Endothelial cell of umbilical vein (primary cell): ENCODE measurements at regions not wholly inside any gene's neighbourhood (a gene's known extent, or its start where the extent isn't known, plus 50 kb on each side); places are given as distances from the start of the nearest gene placed in this dataset.

Source experiments
- BruUV-seq: library from RNA; stranded (reverse); fragments of 400-500 nt; replicated peaks from 2 replicates; lab custom pipeline; 2021; lab: Mats Ljungman, UMichigan
- CTCF ChIA-PET: fragments of 300-600, 350-600 bp; sonication (Branson Sonifier 250); formaldehyde crosslinking; loops from one replicate; lab custom pipeline; 2021; ENCODE audit warnings: antibody characterized with exemption, inconsistent platforms; lab: Charles Lee
- POLR2A ChIA-PET: fragments of 300-600, 350-600 bp; sonication (Branson Sonifier 250); formaldehyde crosslinking; loops from one replicate; lab custom pipeline; 2021; ENCODE audit warnings: antibody characterized with exemption, inconsistent platforms; lab: Charles Lee
- DNase-seq: peaks from one replicate; pipeline ENCODE4 v3.0.0-alpha.2; 2011; ENCODE audit warnings: low read depth, low spot score
- FAIRE-seq: peaks from 2 replicates; lab custom pipeline; 2011; peaks lifted over from hg19 to GRCh38; lab: Jason Lieb, UNC
- H2AFZ ChIP-seq: 2 replicates; pipeline ENCODE4 v1.6.0; 2012; ENCODE audit warnings: low read depth, low read length, control low read depth, inconsistent platforms
- H3K27ac ChIP-seq: 2 replicates; pipeline ENCODE4 v1.5.1; 2011; ENCODE audit warnings: low read depth, mild to moderate bottlenecking, control low read depth, low read length, moderate library complexity; ENCODE audit not compliant: insufficient read depth
- H3K27me3 ChIP-seq, 2 experiments: 2 replicates each; pipeline versions ENCODE4 v1.6.0 to v1.6.1; 2011; ENCODE audit warnings: low read length in 2 of 2, mixed read lengths in 1 of 2; ENCODE audit not compliant: control insufficient read depth in 2 of 2, insufficient read depth in 2 of 2
- H3K36me3 ChIP-seq, 2 experiments: 2 replicates in 1 of 2; 3 replicates in 1 of 2; pipeline ENCODE4 v1.5.1; 2011; ENCODE audit warnings: low read length in 2 of 2, mild to moderate bottlenecking in 1 of 2, moderate library complexity in 1 of 2; ENCODE audit not compliant: control insufficient read depth in 2 of 2, insufficient read depth in 2 of 2; ENCODE audit errors: extremely low read depth in 1 of 2
- H3K4me1 ChIP-seq: 3 replicates; pipeline ENCODE4 v1.5.1; 2011; ENCODE audit warnings: mild to moderate bottlenecking, low read length; ENCODE audit not compliant: control insufficient read depth, insufficient read depth; ENCODE audit errors: extremely low read depth
- H3K4me2 ChIP-seq: 2 replicates; pipeline ENCODE4 v1.6.1; 2011; ENCODE audit warnings: low read length, control low read depth, mixed read lengths; ENCODE audit not compliant: insufficient read depth
- H3K4me3 ChIP-seq, 3 experiments: fragments of 200-600 bp in 1 of 3; sonication (generic), shearing (Covaris generic) in 1 of 3; replicated peaks in 1 of 3; 2 replicates each; pipeline ENCODE4 v1.5.1; 2011 to 2016; ENCODE audit warnings: control low read depth in 3 of 3, low read length in 3 of 3, mild to moderate bottlenecking in 2 of 3, inconsistent platforms in 1 of 3, low read depth in 1 of 3, moderate library complexity in 1 of 3; ENCODE audit not compliant: insufficient read depth in 1 of 3
- H3K79me2 ChIP-seq: 2 replicates; pipeline ENCODE4 v1.6.0; 2012; ENCODE audit warnings: low read length, inconsistent platforms; ENCODE audit not compliant: control insufficient read depth, insufficient read depth
- H3K9ac ChIP-seq: replicated peaks from 2 replicates; pipeline ENCODE3; 2011; ENCODE audit warnings: low read length, control low read depth; ENCODE audit not compliant: insufficient read depth; ENCODE audit errors: extremely low read depth
- H3K9me1 ChIP-seq: replicated peaks from 3 replicates; pipeline ENCODE4 v1.6.0; 2011; ENCODE audit warnings: mild to moderate bottlenecking, low read length; ENCODE audit not compliant: control insufficient read depth, insufficient read depth; ENCODE audit errors: extremely low read depth
- H3K9me3 ChIP-seq: replicated peaks from 2 replicates; pipeline ENCODE4 v1.5.1; 2012; ENCODE audit warnings: low read length, inconsistent platforms; ENCODE audit not compliant: control insufficient read depth, insufficient read depth
- H4K20me1 ChIP-seq: replicated peaks from 2 replicates; pipeline ENCODE3; 2011; ENCODE audit warnings: mild to moderate bottlenecking, low read length; ENCODE audit not compliant: control insufficient read depth, insufficient read depth; ENCODE audit errors: extremely low read depth
- EZH2 ChIP-seq: IDR thresholded peaks from 2 replicates; pipeline ENCODE4 v1.6.1; 2012; ENCODE audit warnings: borderline replicate concordance, low read depth, mild to moderate bottlenecking, moderate library complexity, low read length, inconsistent platforms; ENCODE audit not compliant: severe bottlenecking
- FOS ChIP-seq: IDR thresholded peaks from 2 replicates; pipeline ENCODE4 v1.6.1; 2011; ENCODE audit warnings: mild to moderate bottlenecking, low read length, moderate library complexity, borderline replicate concordance; ENCODE audit not compliant: insufficient read depth
- POLR2AphosphoS5 ChIP-seq: IDR thresholded peaks from 2 replicates; pipeline ENCODE4 v1.6.1; 2012; ENCODE audit warnings: low read depth, mild to moderate bottlenecking, control low read depth, low read length, moderate library complexity; ENCODE audit not compliant: insufficient read depth
- dilution Hi-C: fragments of 300-500 bp; cut with MboI; formaldehyde crosslinking; loops from one replicate; pipeline ENCODE4 v1.15.0; 2019; ENCODE audit warnings: low sequenced_read_pairs; ENCODE audit not compliant: extremely low pct_ligation_motif_present
- intact Hi-C: fragments of 100-400 bp; cut with micrococcal nuclease; formaldehyde crosslinking; loops from one replicate; pipeline ENCODE4 v1.10.0; 2022
- TF ChIP-seq, protein P1 (sequence below), 2 donors: IDR thresholded peaks; 1 replicate in 1 of 2; 2 replicates in 1 of 2; pipeline ENCODE4 v1.5.1; 2011; ENCODE audit warnings: low read length in 2 of 2, mild to moderate bottlenecking in 2 of 2, moderate library complexity in 2 of 2, control low read depth in 1 of 2, inconsistent platforms in 1 of 2, low read depth in 1 of 2; ENCODE audit not compliant: insufficient read depth in 1 of 2; ENCODE audit errors: extremely low read depth in 1 of 2
- TF ChIP-seq, protein P2 (sequence below): IDR thresholded peaks from 2 replicates; pipeline ENCODE4 v1.6.1; 2011; ENCODE audit not compliant: insufficient read depth, insufficient read length

DNA sequence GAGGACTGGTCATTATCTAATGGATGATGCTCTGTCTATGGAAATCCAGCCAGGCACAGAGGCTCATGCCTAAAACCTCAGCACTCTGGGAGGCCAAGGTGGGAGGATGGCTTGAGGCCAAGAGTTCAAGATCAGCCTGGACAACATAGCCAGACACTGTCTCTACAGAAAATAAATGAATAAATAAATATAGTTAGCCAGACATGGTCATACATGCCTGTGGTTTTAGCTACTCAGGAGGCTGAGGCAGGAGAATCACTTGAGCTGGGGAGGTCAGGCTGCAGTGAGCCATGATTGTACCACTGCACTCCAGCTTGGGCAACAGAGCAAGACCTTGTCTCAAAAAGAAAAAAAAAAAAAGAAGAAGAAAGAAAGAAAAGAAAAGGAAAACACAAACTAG is 234.7 kb downstream of the TSHZ3 start:
- Histone ChIP-seq H3K27ac (no peak overlapping the region), H3K9me3 (peaks cover 2% of the 10 kb centered on the region), H3K4me3 (no peak overlapping the region), H4K20me1 (no peaks in the 10 kb centered on the region), H2AFZ (no peak overlapping the region), H3K4me1 (no peaks in the 10 kb centered on the region), H3K27me3 (no peaks in the 10 kb centered on the region), H3K9ac (no peak overlapping the region), H3K9me1 (no peaks in the 10 kb centered on the region), H3K79me2 (no peaks in the 10 kb centered on the region), H3K36me3 (no peaks in the 10 kb centered on the region), H3K4me2 (no peak overlapping the region)
- no peak for FAIRE-seq
- intact Hi-C loops, result no loop called here
- POLR2A ChIA-PET, result no interaction called here
- CTCF ChIA-PET, result no interaction called here
- DNase-seq, result no peak
- TF ChIP-seq EZH2 (no peak), POLR2AphosphoS5 (no peak), FOS (no peak)
- TF ChIP-seq, protein P1, sequence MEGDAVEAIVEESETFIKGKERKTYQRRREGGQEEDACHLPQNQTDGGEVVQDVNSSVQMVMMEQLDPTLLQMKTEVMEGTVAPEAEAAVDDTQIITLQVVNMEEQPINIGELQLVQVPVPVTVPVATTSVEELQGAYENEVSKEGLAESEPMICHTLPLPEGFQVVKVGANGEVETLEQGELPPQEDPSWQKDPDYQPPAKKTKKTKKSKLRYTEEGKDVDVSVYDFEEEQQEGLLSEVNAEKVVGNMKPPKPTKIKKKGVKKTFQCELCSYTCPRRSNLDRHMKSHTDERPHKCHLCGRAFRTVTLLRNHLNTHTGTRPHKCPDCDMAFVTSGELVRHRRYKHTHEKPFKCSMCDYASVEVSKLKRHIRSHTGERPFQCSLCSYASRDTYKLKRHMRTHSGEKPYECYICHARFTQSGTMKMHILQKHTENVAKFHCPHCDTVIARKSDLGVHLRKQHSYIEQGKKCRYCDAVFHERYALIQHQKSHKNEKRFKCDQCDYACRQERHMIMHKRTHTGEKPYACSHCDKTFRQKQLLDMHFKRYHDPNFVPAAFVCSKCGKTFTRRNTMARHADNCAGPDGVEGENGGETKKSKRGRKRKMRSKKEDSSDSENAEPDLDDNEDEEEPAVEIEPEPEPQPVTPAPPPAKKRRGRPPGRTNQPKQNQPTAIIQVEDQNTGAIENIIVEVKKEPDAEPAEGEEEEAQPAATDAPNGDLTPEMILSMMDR (IDR thresholded peaks at IDR 0.05; ENCODE audit: extremely low read depth in 1 of 2, insufficient read depth in 1 of 2, low read depth in 1 of 2, low read length in 2 of 2), result no peak
- dilution Hi-C loops, result no loop called here
- BruUV-seq, result no TSS peak

- Histone ChIP-seq H3K9me1 (no peaks in the 10 kb centered on the region), H3K4me1 (no peaks in the 10 kb centered on the region), H3K27ac (no peak overlapping the region), H3K36me3 (no peaks in the 10 kb centered on the region), H3K4me3 (no peak overlapping the region), H3K27me3 (no peaks in the 10 kb centered on the region), H3K9me3 (peaks cover 2% of the 10 kb centered on the region), H2AFZ (no peak overlapping the region), H4K20me1 (no peaks in the 10 kb centered on the region), H3K9ac (no peak overlapping the region), H3K4me2 (no peak overlapping the region), H3K79me2 (no peaks in the 10 kb centered on the region)
- dilution Hi-C loops (no loop called here), intact Hi-C loops (no loop called here)
- FAIRE-seq, result no peak
- ChIA-PET CTCF (no interaction called here), POLR2A (no interaction called here)
- TF ChIP-seq FOS, result no peak
- TF ChIP-seq, protein P2, sequence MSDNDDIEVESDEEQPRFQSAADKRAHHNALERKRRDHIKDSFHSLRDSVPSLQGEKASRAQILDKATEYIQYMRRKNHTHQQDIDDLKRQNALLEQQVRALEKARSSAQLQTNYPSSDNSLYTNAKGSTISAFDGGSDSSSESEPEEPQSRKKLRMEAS, result no peak
- DNase-seq, result no peak
- no TSS peak for BruUV-seq
Measured at GRCh38 chr19:31113293-31113692, 235.9 kb downstream of the TSHZ3 start.
